ENCODE measurements at regions not wholly inside any gene's neighbourhood (a gene's known extent, or its start where the extent isn't known, plus 50 kb on each side); places are given as distances from the start of the nearest gene placed in this dataset.

GRCh38 chr15:70320482-70320881, 222.8 kb upstream of the TLE3 start:
- 44% methylated on average over 2 of the region's 2 CpGs for WGBS
- H3K27ac ChIP-seq (replicated peaks in 1 of 4): peak overlapping the region in 2 of 4 donors; percentile 24 to 81
- no peaks in the 10 kb centered on the region for H3K27me3 ChIP-seq
- no peaks in the 10 kb centered on the region for H3K36me3 ChIP-seq
- no peak for TF ChIP-seq EP300 (IDR thresholded peaks at IDR 0.05)
- TF ChIP-seq CTCF (IDR thresholded peaks at IDR 0.05): no peak
- TF ChIP-seq POLR2AphosphoS5 (IDR thresholded peaks at IDR 0.05): no peak
- TF ChIP-seq POLR2A (IDR thresholded peaks at IDR 0.05; ENCODE audit: low read depth): no peak
- no peaks in the 10 kb centered on the region for H3K9me3 ChIP-seq
- no peak for DNase-seq (ENCODE audit: extremely low spot score)
- intact Hi-C loops (cut with DNase I): no loop called here
- no peak overlapping the region for H3K4me3 ChIP-seq
- peaks cover 22 to 64% (median 60%) of the 10 kb centered on the region in 4 donors for H3K4me1 ChIP-seq

- WGBS: 84% methylated on average over 3 of the region's 3 CpGs
- no peaks in the 10 kb centered on the region for H3K9me3 ChIP-seq
- H3K27me3 ChIP-seq: no peaks in the 10 kb centered on the region
- TF ChIP-seq POLR2AphosphoS5 (IDR thresholded peaks at IDR 0.05) (no peak), POLR2A (IDR thresholded peaks at IDR 0.05; ENCODE audit: low read depth) (no peak), EP300 (IDR thresholded peaks at IDR 0.05) (no peak), CTCF (IDR thresholded peaks at IDR 0.05) (no peak)
- H3K4me1 ChIP-seq: peaks cover 22 to 64% (median 58%) of the 10 kb centered on the region in 4 donors
- DNase-seq (ENCODE audit: extremely low spot score): no peak
- no peak overlapping the region for H3K4me3 ChIP-seq
- H3K36me3 ChIP-seq: no peaks in the 10 kb centered on the region
- peak overlapping the region in 1 of 4 donors; percentile 81 for H3K27ac ChIP-seq (replicated peaks in 1 of 4)
- intact Hi-C loops (cut with DNase I): no loop called here
Observed at GRCh38 chr15:70320077-70320476, 222.4 kb upstream of the TLE3 start.

- H3K27ac ChIP-seq (replicated peaks in 1 of 4): peak overlapping the region in 3 of 4 donors; percentile 37 to 51 (median 44)
- no peaks in the 10 kb centered on the region for H3K36me3 ChIP-seq
- H3K4me3 ChIP-seq: no peak overlapping the region
- no peaks in the 10 kb centered on the region for H3K27me3 ChIP-seq
- intact Hi-C loops (cut with DNase I): loop anchor here (5.0 kb wide), 1 partner anchor 47 kb away; no protein-coding TSS in a partner anchor
- TF ChIP-seq CTCF (IDR thresholded peaks at IDR 0.05): no peak
- TF ChIP-seq POLR2AphosphoS5 (IDR thresholded peaks at IDR 0.05): no peak
- WGBS: 77% methylated on average over 4 of the region's 4 CpGs
- H3K4me1 ChIP-seq: peaks cover 22 to 59% (median 51%) of the 10 kb centered on the region in 4 donors
- H3K9me3 ChIP-seq: no peaks in the 10 kb centered on the region
- no peak for DNase-seq (ENCODE audit: extremely low spot score)
Observed at GRCh38 chr15:70319466-70319865, 221.7 kb upstream of the TLE3 start.

- 65% methylated on average over 11 of the region's 11 CpGs for WGBS
- H3K27me3 ChIP-seq: no peaks in the 10 kb centered on the region
- no peak for TF ChIP-seq POLR2A (IDR thresholded peaks at IDR 0.05; ENCODE audit: low read depth)
- peak in 1 of 2 donors; percentile 19 for TF ChIP-seq POLR2AphosphoS5 (IDR thresholded peaks at IDR 0.05)
- H3K4me1 ChIP-seq: peaks cover 22 to 53% (median 45%) of the 10 kb centered on the region in 4 donors
- intact Hi-C loops (cut with DNase I): loop anchor here (5.0 kb wide), 1 partner anchor 47 kb away; no protein-coding TSS in a partner anchor
- peak overlapping the region in 2 of 4 donors; percentile 37 to 51 for H3K27ac ChIP-seq (replicated peaks in 1 of 4)
- no peak overlapping the region for H3K4me3 ChIP-seq
- no peak for DNase-seq (ENCODE audit: extremely low spot score)
- H3K36me3 ChIP-seq: no peaks in the 10 kb centered on the region
- H3K9me3 ChIP-seq: no peaks in the 10 kb centered on the region
Observed at GRCh38 chr15:70318594-70319465, 221.1 kb upstream of the TLE3 start.

- no peak overlapping the region for H3K27ac ChIP-seq (replicated peaks in 1 of 4)
Observed at GRCh38 chr15:70316059-70316600, 218.4 kb upstream of the TLE3 start.

More at GRCh38 chr15:70316059-70316600, 218.4 kb upstream of the TLE3 start:
- peak; percentile 88 for DNase-seq (ENCODE audit: extremely low spot score)
- H3K27me3 ChIP-seq: no peaks in the 10 kb centered on the region
- no peaks in the 10 kb centered on the region for H3K9me3 ChIP-seq
- WGBS: 75% methylated on average over 3 of the region's 8 CpGs
- no peak for TF ChIP-seq EP300 (IDR thresholded peaks at IDR 0.05)
- no peak for TF ChIP-seq POLR2A (IDR thresholded peaks at IDR 0.05; ENCODE audit: low read depth)
- TF ChIP-seq CTCF (IDR thresholded peaks at IDR 0.05): no peak
- no peak for TF ChIP-seq POLR2AphosphoS5 (IDR thresholded peaks at IDR 0.05)
- intact Hi-C loops (cut with DNase I): loop anchor here (5.0 kb wide), 1 partner anchor 44 kb away; no protein-coding TSS in a partner anchor
- no peaks in the 10 kb centered on the region for H3K36me3 ChIP-seq
- H3K4me3 ChIP-seq: no peak overlapping the region
- peaks cover 6 to 26% (median 18%) of the 10 kb centered on the region in 4 donors for H3K4me1 ChIP-seq
